Osteocyte (in vitro differentiated cells): ENCODE measurements at regions not wholly inside any gene's neighbourhood (a gene's known extent, or its start where the extent isn't known, plus 50 kb on each side); places are given as distances from the start of the nearest gene placed in this dataset.

ENCODE experiments used
- DNase-seq: peaks from one replicate; pipeline ENCODE4 v3.0.0; 2021; ENCODE audit warnings: mixed read lengths; ENCODE audit not compliant: unreplicated experiment; ENCODE audit errors: extremely low spot score
- H3K27ac Mint-ChIP-seq: one replicate; pipeline ENCODE4 v1.8.0; 2021; ENCODE audit warnings: mild to moderate bottlenecking, mixed read lengths; ENCODE audit not compliant: unreplicated experiment
- H3K27me3 Mint-ChIP-seq: one replicate; pipeline ENCODE4 v1.8.0; 2021; ENCODE audit warnings: mixed read lengths; ENCODE audit not compliant: unreplicated experiment
- H3K36me3 Mint-ChIP-seq: one replicate; pipeline ENCODE4 v1.8.0; 2021; ENCODE audit warnings: mixed read lengths; ENCODE audit not compliant: unreplicated experiment
- H3K4me1 Mint-ChIP-seq: one replicate; pipeline ENCODE4 v1.8.0; 2021; ENCODE audit warnings: mixed read lengths; ENCODE audit not compliant: unreplicated experiment
- H3K4me3 Mint-ChIP-seq: one replicate; pipeline ENCODE4 v1.8.0; 2021; ENCODE audit warnings: mild to moderate bottlenecking, moderate library complexity, mixed read lengths; ENCODE audit not compliant: unreplicated experiment
- H3K9me3 Mint-ChIP-seq: one replicate; pipeline ENCODE4 v1.8.0; 2021; ENCODE audit warnings: mixed read lengths; ENCODE audit not compliant: unreplicated experiment
- CTCF ChIP-seq: fragments of 200-600 bp; sonication (generic); IDR thresholded peaks from 2 replicates; pipeline ENCODE4 v1.5.0; 2021; ENCODE audit warnings: antibody characterized with exemption, mild to moderate bottlenecking, moderate library complexity

- TF ChIP-seq CTCF: no peak
- Mint-ChIP-seq H3K36me3 (no peaks in the 10 kb centered on the region), H3K27ac (no peak overlapping the region), H3K4me3 (no peak overlapping the region), H3K4me1 (no peaks in the 10 kb centered on the region), H3K9me3 (no peaks in the 10 kb centered on the region), H3K27me3 (peaks cover 26% of the 10 kb centered on the region)
- DNase-seq: no peak
Measured at GRCh38 chr5:37971483-37972024, 131.7 kb upstream of the GDNF start.

GRCh38 chr5:37966871-37967270, 127.0 kb upstream of the GDNF start:
- no peak for DNase-seq
- Mint-ChIP-seq H3K9me3 (no peaks in the 10 kb centered on the region), H3K4me3 (no peak overlapping the region), H3K36me3 (no peaks in the 10 kb centered on the region), H3K4me1 (no peaks in the 10 kb centered on the region), H3K27me3 (peaks cover 28% of the 10 kb centered on the region), H3K27ac (no peak overlapping the region)
- TF ChIP-seq CTCF: no peak

GRCh38 chr5:37966291-37966690, 126.5 kb upstream of the GDNF start:
- Mint-ChIP-seq H3K9me3 (no peaks in the 10 kb centered on the region), H3K27me3 (peaks cover 28% of the 10 kb centered on the region), H3K4me1 (no peaks in the 10 kb centered on the region), H3K27ac (no peak overlapping the region), H3K4me3 (no peak overlapping the region), H3K36me3 (no peaks in the 10 kb centered on the region)
- TF ChIP-seq CTCF: no peak
- no peak for DNase-seq

GRCh38 chr5:37962389-37962788, 122.5 kb upstream of the GDNF start:
- no peaks in the 10 kb centered on the region for H3K4me1 Mint-ChIP-seq
- peaks cover 17% of the 10 kb centered on the region for H3K9me3 Mint-ChIP-seq
- no peak overlapping the region for H3K27ac Mint-ChIP-seq
- no peak for DNase-seq
- H3K36me3 Mint-ChIP-seq: no peaks in the 10 kb centered on the region
- no peak overlapping the region for H3K4me3 Mint-ChIP-seq
- TF ChIP-seq CTCF: no peak
- peaks cover 10% of the 10 kb centered on the region for H3K27me3 Mint-ChIP-seq

- Mint-ChIP-seq H3K4me3 (no peak overlapping the region), H3K4me1 (no peaks in the 10 kb centered on the region), H3K36me3 (no peaks in the 10 kb centered on the region), H3K27ac (no peak overlapping the region), H3K27me3 (peaks cover 2% of the 10 kb centered on the region), H3K9me3 (peaks cover 17% of the 10 kb centered on the region)
- no peak for DNase-seq
- TF ChIP-seq CTCF: no peak
Measured at GRCh38 chr5:37957218-37957617, 117.4 kb upstream of the GDNF start.
